ENCODE measurements at regions not wholly inside any gene's neighbourhood (a gene's known extent, or its start where the extent isn't known, plus 50 kb on each side); places are given as distances from the start of the nearest gene placed in this dataset.

- no peak overlapping the region for H3K27ac ChIP-seq (ENCODE audit: insufficient read depth, low read length)
- no peak overlapping the region for H4K91ac ChIP-seq (ENCODE audit: insufficient read depth, low read depth, low read length)
- no peak overlapping the region for H2AFZ ChIP-seq (replicated peaks; ENCODE audit: low read length, poor library complexity)
- no peak overlapping the region for H4K8ac ChIP-seq (ENCODE audit: low read depth in 2 of 2, low read length in 2 of 2)
- intact Hi-C loops (cut with micrococcal nuclease) (no loop called here), dilution Hi-C loops (cut with HindIII; ENCODE audit: low sequenced_read_pairs, unreplicated experiment) (no loop called here), in situ Hi-C loops (cut with MboI; ENCODE audit: low sequenced_read_pairs) (no loop called here)
- no peak overlapping the region for H3K56ac ChIP-seq (ENCODE audit: extremely low read depth, insufficient read depth, low read length)
- no TSS peak for BruUV-seq (replicated peaks)
- H2BK15ac ChIP-seq (ENCODE audit: low read depth, low read length) = no peak overlapping the region
- WGBS, 2 experiments (ENCODE audit: extremely low coverage in 2 of 2, insufficient read length in 1 of 2) = no CpG with 5 or more reads among the region's 1 CpG
- no peak overlapping the region for H2AK9ac ChIP-seq (replicated peaks; ENCODE audit: low read depth, low read length, poor library complexity)
- DNase-seq = no peak
- no peaks in the 10 kb centered on the region for H3K9me1 ChIP-seq (ENCODE audit: insufficient read depth, low read length)
- no peaks in the 10 kb centered on the region for H4K20me1 ChIP-seq (ENCODE audit: insufficient read depth, low read length)
- H3K4ac ChIP-seq (ENCODE audit: low read depth, low read length) = no peak overlapping the region
- H3K23ac ChIP-seq (ENCODE audit: low read depth, low read length) = no peak overlapping the region
- no peak overlapping the region for H3K18ac ChIP-seq (ENCODE audit: low read depth, low read length)
- no peak overlapping the region for H3K4me2 ChIP-seq (ENCODE audit: low read depth, low read length)
- POLR2A ChIA-PET (ENCODE audit: unreplicated experiment) = no interaction called here
- H2BK5ac ChIP-seq (ENCODE audit: low read depth, low read length, poor library complexity, severe bottlenecking) = no peak overlapping the region
- H2BK120ac ChIP-seq (ENCODE audit: low read depth, low read length) = no peak overlapping the region
- H3K14ac ChIP-seq (replicated peaks; ENCODE audit: low read depth, low read length) = no peak overlapping the region
- H3K4me1 ChIP-seq (ENCODE audit: control insufficient read depth, insufficient read depth, low read length) = no peaks in the 10 kb centered on the region
- no peak overlapping the region for H3K9ac ChIP-seq (ENCODE audit: low read depth, low read length)
- ATAC-seq (ENCODE audit: low read depth) = no peak
- H2BK20ac ChIP-seq (ENCODE audit: low read depth, low read length) = no peak overlapping the region
- no peak overlapping the region for H2AK5ac ChIP-seq (ENCODE audit: low read depth, low read length)
- no peak overlapping the region for H3K4me3 ChIP-seq (ENCODE audit: insufficient read depth, low read depth, low read length)
- CTCF ChIA-PET = no interaction called here
- H3K9me3 ChIP-seq (ENCODE audit: control insufficient read depth, insufficient read depth, low read length) = 0 out of 2 replicates have a peak, but pooled peaks cover 3% of the 10 kb centered on the region
- TF ChIP-seq ELK1 (IDR thresholded peaks at IDR 0.05; ENCODE audit: borderline replicate concordance, low read depth, low read length) (no peak), CEBPB (IDR thresholded peaks at IDR 0.05; ENCODE audit: low read depth, low read length) (no peak), RFX5 (IDR thresholded peaks at IDR 0.05; ENCODE audit: low read depth, low read length) (no peak), CTCF (conservative IDR thresholded peaks at IDR 0.05; ENCODE audit: low read depth, low read length) (no peak), NFE2L2 (IDR thresholded peaks at IDR 0.05; ENCODE audit: low read depth, low read length) (no peak), FOS (IDR thresholded peaks at IDR 0.05; ENCODE audit: low read depth, low read length) (no peak), BHLHE40 (IDR thresholded peaks at IDR 0.05; ENCODE audit: low read depth, low read length) (no peak), RCOR1 (IDR thresholded peaks at IDR 0.05; ENCODE audit: insufficient replicate concordance, low read length) (no peak), MAFK (IDR thresholded peaks at IDR 0.05; ENCODE audit: low read depth, low read length) (no peak), MXI1 (IDR thresholded peaks at IDR 0.05; ENCODE audit: borderline replicate concordance, low read depth, low read length) (no peak), POLR2A (IDR thresholded peaks at IDR 0.05; ENCODE audit: low read depth, low read length) (no peak), MAZ (IDR thresholded peaks at IDR 0.05; ENCODE audit: borderline replicate concordance, low read depth, low read length) (no peak), USF2 (IDR thresholded peaks at IDR 0.05; ENCODE audit: low read depth, low read length) (no peak), CHD1 (IDR thresholded peaks at IDR 0.05; ENCODE audit: low read depth, low read length) (no peak)
- H4K5ac ChIP-seq (ENCODE audit: low read depth, low read length) = no peak overlapping the region
- no peaks in the 10 kb centered on the region for H3K79me1 ChIP-seq (ENCODE audit: low read depth in 1 of 2, low read length in 2 of 2)
- H3K27me3 ChIP-seq (ENCODE audit: control insufficient read depth, insufficient read depth, low read length) = no peaks in the 10 kb centered on the region
- H3K36me3 ChIP-seq (ENCODE audit: control insufficient read depth, insufficient read depth, low read length) = no peaks in the 10 kb centered on the region
Measured at GRCh38 chr10:108036265-108036664, 871.8 kb upstream of the SORCS1 start.

All from IMR-90 (cell line).